HEK293 (cell line): ENCODE measurements at regions not wholly inside any gene's neighbourhood (a gene's known extent, or its start where the extent isn't known, plus 50 kb on each side); places are given as distances from the start of the nearest gene placed in this dataset.

Source experiments
- CTCF ChIA-PET: fragments of 350-600 bp; formaldehyde crosslinking; extraction: SDS; loops from one replicate; lab custom pipeline; 2021; ENCODE audit warnings: antibody characterized with exemption; lab: Yijun Ruan, JAX
- POLR2A ChIA-PET: fragments of 300-600 bp; formaldehyde crosslinking; extraction: SDS; loops from one replicate; lab custom pipeline; 2020; ENCODE audit warnings: antibody characterized with exemption, inconsistent platforms; lab: Yijun Ruan, JAX
- H3K27ac ChIP-seq: fragments of 200-500 bp; sonication (Bioruptor generic); 2 replicates; pipeline ENCODE4 v1.5.1; 2014; ENCODE audit warnings: low read depth, low read length, control low read depth, inconsistent platforms; ENCODE audit errors: extremely low read depth
- H3K36me3 ChIP-seq, 2 experiments: fragments of 200-500 bp in 1 of 2; sonication (Bioruptor generic) in 1 of 2; 1 replicate in 1 of 2; 2 replicates in 1 of 2; pipeline ENCODE4 v1.5.1; 2014 to 2017; ENCODE audit warnings: inconsistent platforms in 2 of 2, low read length in 2 of 2; ENCODE audit not compliant: control insufficient read depth in 2 of 2, insufficient read depth in 1 of 2
- H3K4me1 ChIP-seq: fragments of 200-500 bp; sonication (Bioruptor generic); 2 replicates; pipeline ENCODE4 v1.5.1; 2014; ENCODE audit warnings: mild to moderate bottlenecking, low read length, inconsistent platforms; ENCODE audit not compliant: control insufficient read depth, insufficient read depth
- H3K4me3 ChIP-seq: 2 replicates; pipeline ENCODE4 v1.5.1; 2011; ENCODE audit warnings: low read depth, mild to moderate bottlenecking, control low read depth, low read length, moderate library complexity
- H3K9me3 ChIP-seq: fragments of 200-500 bp; sonication (Bioruptor generic); 2 replicates; pipeline ENCODE4 v1.5.1; 2014; ENCODE audit warnings: low read depth, low read length, inconsistent platforms; ENCODE audit not compliant: control insufficient read depth, insufficient read depth
- CTCF ChIP-seq: fragments of 450-650 bp; formaldehyde crosslinking; IDR thresholded peaks from 2 replicates; pipeline ENCODE4 v1.5.1; 2016; ENCODE audit warnings: missing biosample characterization, missing genetic modification characterization
- HOXD13 ChIP-seq: sonication (generic); formaldehyde crosslinking; IDR thresholded peaks from 2 replicates; pipeline ENCODE4 v1.8.0; 2022; ENCODE audit warnings: missing genetic modification reagents, borderline replicate concordance
- KLF8 ChIP-seq: fragments of 450-650 bp; formaldehyde crosslinking; IDR thresholded peaks from 2 replicates; pipeline ENCODE4 v1.5.1; 2016; ENCODE audit warnings: missing biosample characterization, missing genetic modification characterization
- PRDM10 ChIP-seq: fragments of 450-650 bp; formaldehyde crosslinking; IDR thresholded peaks from 2 replicates; pipeline ENCODE4 v1.5.1; 2016; ENCODE audit warnings: missing biosample characterization, missing genetic modification characterization
- PRDM4 ChIP-seq: fragments of 450-650 bp; formaldehyde crosslinking; IDR thresholded peaks from 2 replicates; pipeline ENCODE4 v1.5.1; 2017; ENCODE audit warnings: missing biosample characterization, missing genetic modification characterization
- ZNF146 ChIP-seq: fragments of 450-650 bp; formaldehyde crosslinking; IDR thresholded peaks from 2 replicates; pipeline ENCODE4 v1.5.1; 2016; ENCODE audit warnings: missing biosample characterization, missing genetic modification characterization
- ZNF221 ChIP-seq: fragments of 450-650 bp; formaldehyde crosslinking; IDR thresholded peaks from 2 replicates; pipeline ENCODE4 v1.5.1; 2017; ENCODE audit warnings: missing biosample characterization, missing genetic modification characterization, borderline replicate concordance
- ZNF274 ChIP-seq, 2 experiments: fragments of 200-500 bp in 1 of 2; fragments of 450-650 bp in 1 of 2; sonication (Bioruptor generic) in 1 of 2; formaldehyde crosslinking in 1 of 2; IDR thresholded peaks; 2 replicates each; pipeline versions ENCODE4 v1.5.1 to v1.6.1; 2014 to 2016; ENCODE audit warnings: borderline replicate concordance in 1 of 2, inconsistent platforms in 1 of 2, low read length in 1 of 2, missing biosample characterization in 1 of 2, missing genetic modification characterization in 1 of 2
- ZNF433 ChIP-seq: fragments of 450-650 bp; formaldehyde crosslinking; IDR thresholded peaks from 2 replicates; pipeline ENCODE4 v1.5.1; 2016; ENCODE audit warnings: missing biosample characterization, missing genetic modification characterization, low read depth
- ZNF473 ChIP-seq: fragments of 450-650 bp; formaldehyde crosslinking; IDR thresholded peaks from 2 replicates; pipeline ENCODE4 v1.5.1; 2017; ENCODE audit warnings: missing biosample characterization, missing genetic modification characterization
- ZNF639 ChIP-seq: fragments of 450-650 bp; formaldehyde crosslinking; IDR thresholded peaks from 2 replicates; pipeline ENCODE4 v1.5.1; 2016; ENCODE audit warnings: missing biosample characterization, missing genetic modification characterization
- ZNF701 ChIP-seq: fragments of 450-650 bp; formaldehyde crosslinking; IDR thresholded peaks from 2 replicates; pipeline ENCODE4 v1.5.1; 2016; ENCODE audit warnings: missing biosample characterization, missing genetic modification characterization
- ZNF785 ChIP-seq: fragments of 450-650 bp; formaldehyde crosslinking; IDR thresholded peaks from 2 replicates; pipeline ENCODE4 v1.5.1; 2016; ENCODE audit warnings: missing biosample characterization, missing genetic modification characterization

- no peak for TF ChIP-seq PRDM10
- TF ChIP-seq, all 188 proteins: peak for 0
Measured at GRCh38 chr12:118655588-118655987, 279.2 kb downstream of the SUDS3 start.

GRCh38 chr12:118680356-118680963, 300.9 kb upstream of the SRRM4 start:
- CTCF ChIA-PET, result no interaction called here
- no peaks in the 10 kb centered on the region for H3K36me3 ChIP-seq
- POLR2A ChIA-PET, result no interaction called here
- H3K4me3 ChIP-seq, result no peak overlapping the region
- TF ChIP-seq ZNF785 (tag by site-specific recombination) (no peak), ZNF274 (IDR thresholded peaks at IDR 0.05; ENCODE audit: low read length) (no peak), ZNF274 (tag by site-specific recombination; IDR thresholded peaks at IDR 0.05; ENCODE audit: borderline replicate concordance) (no peak), PRDM4 (tag by site-specific recombination) (no peak), ZNF146 (tag by site-specific recombination) (no peak), ZNF221 (tag by site-specific recombination) (no peak), ZNF701 (no peak), ZNF639 (tag by site-specific recombination) (no peak), HOXD13 (CRISPR knock-in tag) (no peak), KLF8 (tag by site-specific recombination) (no peak), ZNF433 (tag by site-specific recombination) (no peak), CTCF (tag by site-specific recombination) (no peak), ZNF473 (no peak)
- no peaks in the 10 kb centered on the region for H3K4me1 ChIP-seq
- H3K27ac ChIP-seq, result no peak overlapping the region
- H3K9me3 ChIP-seq, result no peaks in the 10 kb centered on the region

More at GRCh38 chr12:118655588-118655987, 279.2 kb downstream of the SUDS3 start:
- Histone ChIP-seq H3K9me3 (no peaks in the 10 kb centered on the region), H3K4me3 (no peak overlapping the region), H3K36me3 (no peaks in the 10 kb centered on the region), H3K27ac (no peak overlapping the region), H3K4me1 (no peaks in the 10 kb centered on the region)
- POLR2A ChIA-PET, result no interaction called here
- CTCF ChIA-PET, result no interaction called here
